RWPE1 (cell line): ENCODE measurements at regions not wholly inside any gene's neighbourhood (a gene's known extent, or its start where the extent isn't known, plus 50 kb on each side); places are given as distances from the start of the nearest gene placed in this dataset.
"Not testable (repeated sequence)": the region's sequence is repeated elsewhere in the genome, so short reads cannot be mapped to it uniquely, and the experiment has no call there.

Experiments used
- CTCF ChIA-PET: fragments of 350-600 bp; sonication (Branson Sonifier 250); formaldehyde crosslinking; extraction: SDS; loops from one replicate; lab custom pipeline; 2021; lab: Yijun Ruan, JAX
- POLR2A ChIA-PET: fragments of 400-600 bp; formaldehyde crosslinking; extraction: SDS; loops from one replicate; lab custom pipeline; 2020; ENCODE audit warnings: antibody characterized with exemption; ENCODE audit not compliant: low non-redundant PET; lab: Yijun Ruan, JAX
- DNase-seq: peaks from one replicate; pipeline ENCODE4 v3.0.0; 2012; ENCODE audit warnings: low spot score
- H3K27ac ChIP-seq: fragments of 450-650 bp; 2 replicates; pipeline ENCODE4 v1.5.1; 2017
- CTCF ChIP-seq: fragments of 450-650 bp; conservative IDR thresholded peaks from 2 replicates; pipeline ENCODE4 v1.5.1; 2017; ENCODE audit warnings: low read depth, mild to moderate bottlenecking

DNA sequence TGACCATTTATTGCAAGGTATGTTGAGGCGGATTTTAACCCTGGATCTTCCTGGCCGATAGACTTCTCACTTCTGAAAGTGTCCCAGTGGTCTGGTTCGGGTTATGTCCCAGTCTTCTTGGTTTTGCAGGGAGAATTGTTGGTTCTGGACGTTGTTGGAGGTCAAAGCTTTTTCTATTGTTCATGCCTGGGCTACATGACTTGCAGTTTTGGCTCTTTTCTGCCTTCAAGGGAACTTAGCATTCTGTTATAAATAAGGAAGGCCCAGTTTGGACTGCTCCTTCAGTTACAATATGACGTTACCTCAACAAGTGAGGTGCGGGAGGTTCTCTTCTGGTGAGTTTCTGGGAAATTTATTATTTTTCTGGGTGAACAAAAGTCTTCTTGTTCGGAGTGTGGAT lies 614.3 kb downstream of the DIPK2A start:
- H3K27ac ChIP-seq, result no peak overlapping the region
- CTCF ChIA-PET, result no interaction called here
- no peak for TF ChIP-seq CTCF
- POLR2A ChIA-PET, result no interaction called here
- no peak for DNase-seq

- POLR2A ChIA-PET, result no interaction called here
- CTCF ChIA-PET, result no interaction called here
- no peak for DNase-seq
- TF ChIP-seq CTCF, result no peak
- H3K27ac ChIP-seq, result no peak overlapping the region
Measured at GRCh38 chr3:144586382-144586781, 614.8 kb downstream of the DIPK2A start.

GRCh38 chr3:144590854-144591253 lies 619.2 kb downstream of the DIPK2A start:
- no peak for TF ChIP-seq CTCF
- CTCF ChIA-PET, result no interaction called here
- POLR2A ChIA-PET, result no interaction called here
- peak; percentile 1 for DNase-seq
- H3K27ac ChIP-seq, result no peak overlapping the region

DNA sequence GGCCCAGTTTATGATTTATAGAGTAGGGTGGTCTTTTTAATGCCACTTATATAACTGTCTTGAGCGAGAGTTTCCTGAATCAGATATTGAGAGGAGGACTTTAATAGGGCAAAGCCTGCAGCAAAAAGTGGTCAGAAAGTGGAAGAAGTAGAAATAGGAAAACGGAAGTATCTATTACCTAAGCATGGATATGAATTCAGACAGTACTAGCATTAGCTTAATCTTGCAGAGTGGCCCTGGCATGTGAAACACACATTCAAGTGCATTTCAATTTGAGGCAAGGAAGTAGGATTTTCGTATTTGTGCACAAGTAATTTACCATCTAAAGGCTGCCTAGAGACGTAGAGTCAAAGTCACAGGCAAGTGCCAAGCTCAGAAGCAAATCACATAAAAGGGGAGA lies 622.3 kb downstream of the DIPK2A start:
- H3K27ac ChIP-seq, result no peak overlapping the region
- ChIA-PET POLR2A (no interaction called here), CTCF (interaction anchor here (0.7 kb wide), 1 partner anchor 32 kb away, joined by 3 read pairs; no protein-coding TSS in a partner anchor)
- TF ChIP-seq CTCF, result no peak
- no peak for DNase-seq

DNA sequence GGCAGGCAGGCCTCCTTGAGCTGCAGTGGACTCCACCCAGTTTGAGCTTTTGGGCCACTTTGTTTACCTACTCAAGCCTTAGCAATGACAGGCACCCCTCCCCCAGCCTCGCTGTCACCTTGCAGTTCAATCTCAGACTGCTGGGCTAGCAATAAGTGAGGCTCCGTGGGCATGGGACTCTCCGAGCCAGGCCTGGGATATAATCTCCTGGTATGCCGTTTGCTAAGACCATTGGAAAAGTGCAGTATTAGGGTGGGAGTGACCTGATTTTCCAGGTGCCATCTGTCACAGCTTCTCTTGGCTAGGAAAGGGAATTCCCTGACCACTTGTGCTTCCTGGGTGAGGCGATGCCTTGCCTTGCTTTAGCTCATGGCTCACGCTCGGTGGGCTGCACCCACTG lies 648.6 kb downstream of the DIPK2A start:
- DNase-seq, H3K27ac ChIP-seq, CTCF ChIA-PET, POLR2A ChIA-PET: not testable (repeated sequence)

- POLR2A ChIA-PET, result no interaction called here
- H3K27ac ChIP-seq, result no peak overlapping the region
- DNase-seq, result no peak
- TF ChIP-seq CTCF, result no peak
- CTCF ChIA-PET, result no interaction called here
Measured at GRCh38 chr3:144622845-144623244, 651.2 kb downstream of the DIPK2A start.

DNA sequence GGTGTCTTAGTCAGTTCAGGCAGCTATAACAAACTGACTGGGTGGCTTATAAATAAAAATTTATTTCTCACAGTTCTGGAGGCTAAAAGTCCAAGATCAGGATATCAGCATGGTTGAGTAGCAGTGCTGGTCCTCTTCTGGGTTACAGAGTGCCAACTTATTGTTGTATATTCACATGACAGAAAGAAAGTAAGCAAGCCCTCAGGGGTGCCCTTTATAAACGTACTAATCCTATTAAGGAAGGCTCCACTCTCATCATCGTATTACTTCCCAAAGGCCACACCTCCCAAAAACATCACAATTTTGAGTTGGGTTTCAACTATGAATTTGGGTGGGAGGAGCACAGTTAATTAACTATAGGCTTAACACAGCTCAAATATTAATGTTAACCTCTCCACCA lies 653.0 kb downstream of the DIPK2A start:
- DNase-seq, result no peak
- no peak overlapping the region for H3K27ac ChIP-seq
- ChIA-PET POLR2A (no interaction called here), CTCF (interaction anchor here (0.5 to 0.6 kb wide), 2 partner anchors 15 to 950 kb away, joined by 4 to 9 read pairs; no protein-coding TSS in a partner anchor)
- TF ChIP-seq CTCF, result no peak
